Mesenchymal stem cell (in vitro differentiated cells and primary cell): ENCODE measurements at regions not wholly inside any gene's neighbourhood (a gene's known extent, or its start where the extent isn't known, plus 50 kb on each side); places are given as distances from the start of the nearest gene placed in this dataset.

Experiments
- DNase-seq: peaks from one replicate; pipeline ENCODE4 v3.0.0-alpha.2; 2013
- H2AFZ ChIP-seq: one replicate; pipeline ENCODE4 v1.6.1; 2013; ENCODE audit warnings: low read depth, mild to moderate bottlenecking, control low read depth, inconsistent platforms, low read length, moderate library complexity
- H2AK5ac ChIP-seq: 2 replicates; pipeline ENCODE4 v1.6.1; 2013; ENCODE audit warnings: low read length, moderate library complexity, mild to moderate bottlenecking, inconsistent platforms; ENCODE audit not compliant: severe bottlenecking
- H2BK120ac ChIP-seq: one replicate; pipeline ENCODE4 v1.6.1; 2013; ENCODE audit warnings: low read depth, mild to moderate bottlenecking, inconsistent platforms, low read length, moderate library complexity
- H2BK12ac ChIP-seq, 2 experiments: one replicate each; pipeline ENCODE4 v1.6.1; 2013; ENCODE audit warnings: inconsistent platforms in 2 of 2, low read length in 2 of 2, mild to moderate bottlenecking in 2 of 2, moderate library complexity in 2 of 2, control low read depth in 1 of 2
- H2BK15ac ChIP-seq: one replicate; pipeline ENCODE4 v1.6.1; 2013; ENCODE audit warnings: mild to moderate bottlenecking, low read depth, inconsistent platforms; ENCODE audit not compliant: poor library complexity, severe bottlenecking
- H2BK5ac ChIP-seq: 2 replicates; pipeline ENCODE4 v1.6.1; 2013; ENCODE audit warnings: low read depth, mild to moderate bottlenecking, low read length, control low read depth, inconsistent platforms; ENCODE audit not compliant: poor library complexity, severe bottlenecking
- H3K14ac ChIP-seq, 2 experiments: one replicate each; pipeline ENCODE4 v1.6.1; 2013; ENCODE audit warnings: inconsistent platforms in 2 of 2, low read length in 2 of 2, control low read depth in 1 of 2, mild to moderate bottlenecking in 1 of 2, moderate library complexity in 1 of 2
- H3K18ac ChIP-seq, 2 experiments: one replicate each; pipeline ENCODE4 v1.6.1; 2013; ENCODE audit warnings: inconsistent platforms in 2 of 2, low read length in 2 of 2, control low read depth in 1 of 2, low read depth in 1 of 2, mild to moderate bottlenecking in 1 of 2
- H3K23ac ChIP-seq, 2 experiments: one replicate each; pipeline ENCODE4 v1.6.1; 2013; ENCODE audit warnings: inconsistent platforms in 2 of 2, low read length in 2 of 2, mild to moderate bottlenecking in 2 of 2, moderate library complexity in 2 of 2, control low read depth in 1 of 2
- H3K27ac ChIP-seq: 2 replicates; pipeline ENCODE4 v1.5.1; 2013; ENCODE audit warnings: mild to moderate bottlenecking, moderate library complexity, low read length, control low read depth, inconsistent platforms; ENCODE audit not compliant: poor library complexity, severe bottlenecking
- H3K27me3 ChIP-seq, 2 experiments: 2 replicates each; pipeline versions ENCODE4 v1.6.1 to v1.7.0; 2013; ENCODE audit warnings: low read length in 2 of 2, mild to moderate bottlenecking in 2 of 2, moderate library complexity in 2 of 2, control low read depth in 1 of 2, inconsistent platforms in 1 of 2; ENCODE audit not compliant: control insufficient read depth in 1 of 2, insufficient read depth in 1 of 2
- H3K36me3 ChIP-seq, 2 experiments: 2 replicates each; pipeline versions ENCODE4 v1.6.1 to v1.7.0; 2013; ENCODE audit warnings: low read length in 2 of 2, control low read depth in 1 of 2, inconsistent platforms in 1 of 2, low read depth in 1 of 2, mild to moderate bottlenecking in 1 of 2; ENCODE audit not compliant: insufficient read depth in 2 of 2, control insufficient read depth in 1 of 2
- H3K4ac ChIP-seq, 2 experiments: one replicate each; pipeline ENCODE4 v1.6.1; 2013; ENCODE audit warnings: inconsistent platforms in 2 of 2, low read length in 2 of 2, mild to moderate bottlenecking in 2 of 2, moderate library complexity in 2 of 2, control low read depth in 1 of 2, low read depth in 1 of 2
- H3K4me1 ChIP-seq: 2 replicates; pipeline ENCODE4 v1.6.1; 2013; ENCODE audit warnings: low read depth, low read length, control low read depth; ENCODE audit not compliant: control insufficient read depth, insufficient read depth
- H3K4me2 ChIP-seq: 2 replicates; pipeline ENCODE4 v1.6.1; 2013; ENCODE audit warnings: low read length, mild to moderate bottlenecking, inconsistent platforms; ENCODE audit not compliant: poor library complexity, severe bottlenecking
- H3K4me3 ChIP-seq, 2 experiments: 2 replicates each; pipeline versions ENCODE4 v1.5.1 to v1.7.0; 2013; ENCODE audit warnings: low read length in 2 of 2, mild to moderate bottlenecking in 2 of 2, control low read depth in 1 of 2, low read depth in 1 of 2; ENCODE audit not compliant: insufficient read depth in 1 of 2
- H3K79me1 ChIP-seq: replicated peaks from 2 replicates; pipeline ENCODE4 v1.6.1; 2013; ENCODE audit warnings: mild to moderate bottlenecking, control low read depth, low read length, inconsistent platforms; ENCODE audit not compliant: poor library complexity, severe bottlenecking
- H3K9ac ChIP-seq: 2 replicates; pipeline ENCODE4 v1.7.0; 2013; ENCODE audit warnings: mild to moderate bottlenecking, low read length, moderate library complexity
- H3K9me3 ChIP-seq: 2 replicates; pipeline ENCODE4 v1.7.0; 2013; ENCODE audit warnings: mild to moderate bottlenecking, low read length; ENCODE audit not compliant: control insufficient read depth
- H4K8ac ChIP-seq: one replicate; pipeline ENCODE4 v1.6.1; 2013; ENCODE audit warnings: inconsistent platforms, mild to moderate bottlenecking, low read length, moderate library complexity
- H4K91ac ChIP-seq: one replicate; pipeline ENCODE4 v1.6.1; 2013; ENCODE audit warnings: mild to moderate bottlenecking, low read length, inconsistent platforms
- WGBS: methylation state at CpG from one replicate; pipeline ENCODE4 v1.1.7; 2013; ENCODE audit warnings: mixed read lengths; 5-methylcytosine and 5-hydroxymethylcytosine counted together

DNA sequence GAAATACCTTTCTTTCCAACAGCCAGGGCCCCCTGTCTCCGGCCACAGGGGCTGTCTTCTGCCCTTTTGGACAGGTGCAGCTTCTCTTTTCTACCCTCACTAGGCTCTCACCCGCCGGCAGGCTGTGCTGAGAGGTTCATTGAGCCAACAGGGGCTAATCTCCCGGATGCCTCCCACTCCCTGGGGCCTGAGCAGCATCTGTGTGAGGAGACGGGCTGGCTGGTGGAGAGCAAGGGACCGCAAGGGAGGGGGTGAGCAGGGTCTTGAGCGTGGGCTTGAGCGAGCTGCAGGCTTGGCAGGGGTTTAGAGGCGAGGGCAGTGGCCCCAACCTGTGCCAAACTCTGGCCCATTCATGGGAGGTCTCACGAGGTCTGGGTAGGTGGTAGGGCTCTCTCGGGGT lies 56.5 kb upstream of the CST7 start:
- Histone ChIP-seq H3K36me3 (no peaks in the 10 kb centered on the region), H3K9me3 (no peaks in the 10 kb centered on the region), H3K27me3 (peaks cover 0 to 14% of the 10 kb centered on the region in 2 experiments), H3K9ac (no peak overlapping the region), H2BK15ac (no peak overlapping the region), H2BK5ac (no peak overlapping the region), H2BK12ac (no peak overlapping the region), H3K14ac (no peak overlapping the region), H2BK120ac (no peak overlapping the region), H3K4me3 (no peak overlapping the region), H3K4me1 (peaks cover 1% of the 10 kb centered on the region), H2AFZ (no peak overlapping the region), H3K23ac (no peak overlapping the region), H3K79me1 (no peaks in the 10 kb centered on the region), H4K91ac (no peak overlapping the region), H2AK5ac (no peak overlapping the region), H3K18ac (no peak overlapping the region), H3K27ac (no peak overlapping the region), H3K4me2 (no peak overlapping the region), H3K4ac (no peak overlapping the region), H4K8ac (no peak overlapping the region)
- DNase-seq, result no peak
- WGBS, result 84% methylated on average over 11 of the region's 11 CpGs

DNA sequence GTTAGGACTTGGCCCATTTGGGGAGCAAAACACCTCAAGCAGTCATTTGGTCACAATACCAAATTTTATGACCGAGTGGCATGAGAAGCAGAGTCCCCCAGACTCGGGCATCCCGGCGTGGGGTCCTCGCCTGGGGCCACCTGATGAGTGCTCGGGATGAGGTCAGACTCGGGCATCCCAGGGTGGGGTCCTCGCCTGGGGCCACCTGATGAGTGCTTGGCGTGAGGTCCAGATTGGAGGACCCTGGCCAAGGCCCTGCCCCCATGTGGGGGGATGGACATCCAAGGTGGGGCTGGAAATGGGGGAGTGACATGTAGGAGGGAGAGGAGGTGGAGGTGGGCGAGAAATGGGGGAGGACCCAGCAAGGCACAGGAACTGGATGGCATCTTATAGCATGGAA lies 56.1 kb upstream of the CST7 start:
- Histone ChIP-seq H3K23ac (no peak overlapping the region), H4K8ac (no peak overlapping the region), H3K79me1 (no peaks in the 10 kb centered on the region), H3K14ac (no peak overlapping the region), H3K4me2 (no peak overlapping the region), H2BK12ac (no peak overlapping the region), H2AFZ (no peak overlapping the region), H3K9ac (no peak overlapping the region), H3K4me1 (peaks cover 1% of the 10 kb centered on the region), H2BK5ac (no peak overlapping the region), H3K27me3 (peaks cover 0 to 14% of the 10 kb centered on the region in 2 experiments), H3K27ac (no peak overlapping the region), H3K9me3 (no peaks in the 10 kb centered on the region), H3K4ac (no peak overlapping the region), H2BK15ac (no peak overlapping the region), H2AK5ac (no peak overlapping the region), H3K4me3 (no peak overlapping the region), H3K36me3 (no peaks in the 10 kb centered on the region), H3K18ac (no peak overlapping the region), H2BK120ac (no peak overlapping the region), H4K91ac (no peak overlapping the region)
- 85% methylated on average over 10 of the region's 10 CpGs for WGBS
- no peak for DNase-seq

DNA sequence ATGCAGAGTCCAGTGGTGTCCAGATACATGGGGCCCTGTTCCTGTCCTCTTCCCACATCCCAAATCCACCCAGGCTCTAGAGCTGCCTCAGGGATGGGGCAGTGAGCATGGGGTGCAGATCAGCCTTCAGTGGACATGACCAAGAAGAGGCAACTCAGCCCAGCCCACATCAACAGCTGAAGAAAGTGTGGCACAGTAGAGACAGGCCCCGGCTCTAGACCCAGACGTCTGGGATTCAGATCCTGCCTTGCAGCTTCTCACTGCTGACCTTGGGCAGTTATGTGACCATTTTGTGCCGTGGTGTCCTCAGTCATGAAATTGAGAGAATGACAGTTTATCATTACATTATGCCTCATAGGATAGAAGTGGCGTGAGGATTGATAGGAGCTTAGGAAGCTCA lies 54.6 kb upstream of the CST7 start:
- Histone ChIP-seq H4K91ac (no peak overlapping the region), H3K9ac (no peak overlapping the region), H3K4ac (no peak overlapping the region)

DNA sequence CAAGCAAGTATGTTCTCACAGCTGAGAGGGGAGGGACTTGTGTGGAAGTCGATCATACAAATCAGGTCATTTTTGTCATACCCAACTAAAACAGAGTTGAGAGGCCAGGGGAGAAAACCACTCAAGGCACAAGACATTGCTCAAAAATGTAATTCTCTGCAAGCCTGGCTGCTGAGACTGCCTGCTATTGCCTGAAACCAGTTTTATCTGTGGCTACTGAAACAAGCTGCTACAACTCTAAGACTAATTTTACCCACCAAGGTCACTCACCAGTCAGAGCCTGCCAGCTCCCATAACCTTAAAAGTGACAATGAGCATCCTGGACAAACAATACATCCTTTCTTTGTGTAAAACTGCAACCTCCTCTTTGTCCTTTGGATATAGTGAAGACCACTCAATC lies 54.1 kb upstream of the CST7 start:
- no peak overlapping the region for H3K4me2 ChIP-seq
- no peak overlapping the region for H4K91ac ChIP-seq
- H2BK15ac ChIP-seq, result no peak overlapping the region
- H3K36me3 ChIP-seq, result no peaks in the 10 kb centered on the region
- no peak overlapping the region for H3K14ac ChIP-seq
- H2BK120ac ChIP-seq, result no peak overlapping the region
- H3K27ac ChIP-seq, result no peak overlapping the region
- peaks cover 1% of the 10 kb centered on the region for H3K4me1 ChIP-seq
- H3K23ac ChIP-seq, result no peak overlapping the region
- no peak overlapping the region for H2BK12ac ChIP-seq
- peaks cover 0 to 14% of the 10 kb centered on the region in 2 experiments for H3K27me3 ChIP-seq
- no peak overlapping the region for H3K4me3 ChIP-seq
- H3K9ac ChIP-seq, result no peak overlapping the region
- no peak overlapping the region for H4K8ac ChIP-seq
- DNase-seq, result no peak
- H3K18ac ChIP-seq, result no peak overlapping the region
- 82% methylated on average over 1 of the region's 1 CpG for WGBS
- peaks cover 13% of the 10 kb centered on the region for H3K9me3 ChIP-seq
- H3K79me1 ChIP-seq, result no peaks in the 10 kb centered on the region
- H2BK5ac ChIP-seq, result no peak overlapping the region
- no peak overlapping the region for H3K4ac ChIP-seq
- no peak overlapping the region for H2AK5ac ChIP-seq
- H2AFZ ChIP-seq, result no peak overlapping the region

More for the DNA sequence above, 54.6 kb upstream of the CST7 start:
- Histone ChIP-seq H2BK5ac (no peak overlapping the region), H3K4me3 (no peak overlapping the region), H3K14ac (no peak overlapping the region), H4K8ac (no peak overlapping the region), H2AFZ (no peak overlapping the region), H2BK12ac (no peak overlapping the region), H2AK5ac (no peak overlapping the region), H2BK120ac (no peak overlapping the region), H3K18ac (no peak overlapping the region), H2BK15ac (no peak overlapping the region), H3K9me3 (peaks cover 9% of the 10 kb centered on the region), H3K27me3 (peaks cover 0 to 14% of the 10 kb centered on the region in 2 experiments), H3K79me1 (no peaks in the 10 kb centered on the region), H3K27ac (no peak overlapping the region), H3K4me1 (peaks cover 1% of the 10 kb centered on the region), H3K4me2 (no peak overlapping the region), H3K36me3 (no peaks in the 10 kb centered on the region), H3K23ac (no peak overlapping the region)
- WGBS, result 80% methylated on average over 2 of the region's 4 CpGs
- DNase-seq, result no peak
